HL-60 (cell line): ENCODE measurements at regions not wholly inside any gene's neighbourhood (a gene's known extent, or its start where the extent isn't known, plus 50 kb on each side); places are given as distances from the start of the nearest gene placed in this dataset.

Experiments used
- POLR2AphosphoS5 ChIP-seq: IDR thresholded peaks from 2 replicates; pipeline ENCODE4 v1.6.1; 2012; ENCODE audit warnings: low read depth
- TF ChIP-seq, protein P1 (sequence below): IDR thresholded peaks from one replicate; pipeline ENCODE4 v1.5.1; 2011; ENCODE audit warnings: low read length, control low read depth, inconsistent platforms; ENCODE audit not compliant: insufficient read depth

DNA sequence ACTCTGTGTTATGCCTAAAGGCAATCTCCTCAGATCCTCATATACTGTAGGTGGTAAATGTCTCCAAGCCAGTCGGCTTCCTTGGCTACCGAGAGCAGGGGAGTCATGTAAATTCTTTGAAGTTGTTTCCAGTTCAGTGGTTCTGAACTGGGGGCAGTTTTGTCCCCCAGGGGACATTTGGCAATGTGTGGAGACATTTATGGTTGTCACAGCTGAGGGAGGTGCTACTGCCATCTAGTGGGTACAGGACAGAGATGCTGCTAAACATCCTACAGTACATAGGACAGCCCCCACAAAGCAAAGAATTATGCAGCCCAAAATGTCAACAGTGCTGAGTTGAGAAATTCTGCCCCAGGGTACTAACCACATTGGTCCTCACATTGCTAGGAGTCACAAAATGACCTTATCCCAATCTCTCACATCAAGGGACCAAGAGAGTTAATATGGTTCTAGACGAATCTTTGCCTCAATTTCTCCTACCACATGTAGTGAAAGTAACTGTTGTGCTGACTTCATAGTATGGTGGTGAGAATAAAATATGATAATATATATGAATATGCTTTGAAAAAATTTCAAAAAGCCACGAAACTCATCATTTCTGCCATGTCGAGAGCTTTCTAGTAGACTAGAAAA lies 104.4 kb upstream of the ARHGAP24 start:
- TF ChIP-seq, protein P1, sequence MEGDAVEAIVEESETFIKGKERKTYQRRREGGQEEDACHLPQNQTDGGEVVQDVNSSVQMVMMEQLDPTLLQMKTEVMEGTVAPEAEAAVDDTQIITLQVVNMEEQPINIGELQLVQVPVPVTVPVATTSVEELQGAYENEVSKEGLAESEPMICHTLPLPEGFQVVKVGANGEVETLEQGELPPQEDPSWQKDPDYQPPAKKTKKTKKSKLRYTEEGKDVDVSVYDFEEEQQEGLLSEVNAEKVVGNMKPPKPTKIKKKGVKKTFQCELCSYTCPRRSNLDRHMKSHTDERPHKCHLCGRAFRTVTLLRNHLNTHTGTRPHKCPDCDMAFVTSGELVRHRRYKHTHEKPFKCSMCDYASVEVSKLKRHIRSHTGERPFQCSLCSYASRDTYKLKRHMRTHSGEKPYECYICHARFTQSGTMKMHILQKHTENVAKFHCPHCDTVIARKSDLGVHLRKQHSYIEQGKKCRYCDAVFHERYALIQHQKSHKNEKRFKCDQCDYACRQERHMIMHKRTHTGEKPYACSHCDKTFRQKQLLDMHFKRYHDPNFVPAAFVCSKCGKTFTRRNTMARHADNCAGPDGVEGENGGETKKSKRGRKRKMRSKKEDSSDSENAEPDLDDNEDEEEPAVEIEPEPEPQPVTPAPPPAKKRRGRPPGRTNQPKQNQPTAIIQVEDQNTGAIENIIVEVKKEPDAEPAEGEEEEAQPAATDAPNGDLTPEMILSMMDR, result peak; percentile 75
- TF ChIP-seq POLR2AphosphoS5, result no peak
